Stimulated activated naive CD8-positive, alpha-beta T cell treated with anti-CD3 and anti-CD28 coated beads, Interleukin-15, Interleukin-2, amounts not matched to agents 100 U/mL and 50 U/mL, for 24 hours (primary cell): ENCODE measurements at regions not wholly inside any gene's neighbourhood (a gene's known extent, or its start where the extent isn't known, plus 50 kb on each side); places are given as distances from the start of the nearest gene placed in this dataset.
"Not testable (repeated sequence)": the region's sequence is repeated elsewhere in the genome, so short reads cannot be mapped to it uniquely, and the experiment has no call there.

ENCODE experiments used
- ATAC-seq: fragments of 150-1000 bp; cut with Tn5 transposase; one replicate; pipeline ENCODE4 v1.10.0; 2021
- DNase-seq: peaks from one replicate; pipeline ENCODE4 v3.0.0; 2021

GRCh38 chr12:126201981-126202537 lies 1136.8 kb downstream of the AACS start:
- no peak for DNase-seq
- ATAC-seq: no peak

GRCh38 chr12:126204326-126204725 lies 1139.1 kb downstream of the AACS start:
- DNase-seq (no peak), ATAC-seq (no peak)

GRCh38 chr12:126210026-126210425 lies 1144.8 kb downstream of the AACS start:
- DNase-seq (no peak), ATAC-seq (no peak)

- ATAC-seq: no peak
- DNase-seq: no peak
These were observed 1145.2 kb downstream of the AACS start for GRCh38 chr12:126210448-126210847.

- ATAC-seq (no peak), DNase-seq (no peak)
These were observed 1147.6 kb downstream of the AACS start for GRCh38 chr12:126212824-126213223.

GRCh38 chr12:126218697-126219096 lies 1153.5 kb downstream of the AACS start:
- ATAC-seq (no peak), DNase-seq (no peak)

GRCh38 chr12:126219139-126219538 lies 1153.9 kb downstream of the AACS start:
- DNase-seq (no peak), ATAC-seq (no peak)

- no peak for ATAC-seq
- DNase-seq: no peak
These were observed 1154.5 kb downstream of the AACS start for GRCh38 chr12:126219654-126220279.

- ATAC-seq: no peak
- DNase-seq: no peak
These were observed 1158.8 kb downstream of the AACS start for GRCh38 chr12:126224032-126224431.

GRCh38 chr12:126228936-126229335 lies 1163.7 kb downstream of the AACS start:
- DNase-seq: no peak

GRCh38 chr12:126232711-126233110 lies 1167.5 kb downstream of the AACS start:
- ATAC-seq: no peak

More at GRCh38 chr12:126228936-126229335, 1163.7 kb downstream of the AACS start:
- no peak for ATAC-seq

GRCh38 chr12:126233625-126234024 lies 1168.4 kb downstream of the AACS start:
- ATAC-seq (no peak), DNase-seq (no peak)

More at GRCh38 chr12:126232711-126233110, 1167.5 kb downstream of the AACS start:
- no peak for DNase-seq

GRCh38 chr12:126243814-126244440 lies 1178.7 kb downstream of the AACS start:
- no peak for DNase-seq
- no peak for ATAC-seq

GRCh38 chr12:126247936-126248335 lies 1182.7 kb downstream of the AACS start:
- ATAC-seq (no peak), DNase-seq (no peak)

GRCh38 chr12:126248871-126249403 lies 1183.7 kb downstream of the AACS start:
- ATAC-seq (no peak), DNase-seq (no peak)

GRCh38 chr12:126258190-126258589 lies 1193.0 kb downstream of the AACS start:
- no peak for ATAC-seq

GRCh38 chr12:126262829-126263228 lies 1197.6 kb downstream of the AACS start:
- ATAC-seq (no peak), DNase-seq (no peak)

More at GRCh38 chr12:126258190-126258589, 1193.0 kb downstream of the AACS start:
- no peak for DNase-seq

- ATAC-seq (no peak), DNase-seq (no peak)
These were observed 1203.0 kb downstream of the AACS start for GRCh38 chr12:126268222-126268621.

GRCh38 chr12:126271159-126271558 lies 1205.9 kb downstream of the AACS start:
- ATAC-seq (no peak), DNase-seq (no peak)

- ATAC-seq (no peak), DNase-seq (no peak)
These were observed 1217.5 kb downstream of the AACS start for GRCh38 chr12:126282691-126283090.

- DNase-seq: no peak
- ATAC-seq: no peak
These were observed 1221.0 kb downstream of the AACS start for GRCh38 chr12:126286203-126286602.

GRCh38 chr12:126290456-126290855 lies 1225.2 kb downstream of the AACS start:
- no peak for DNase-seq
- no peak for ATAC-seq

GRCh38 chr12:126291987-126292386 lies 1226.8 kb downstream of the AACS start:
- ATAC-seq, DNase-seq: not testable (repeated sequence)
